Mucosa of rectum (tissue), 2 donors: ENCODE measurements at regions not wholly inside any gene's neighbourhood (a gene's known extent, or its start where the extent isn't known, plus 50 kb on each side); places are given as distances from the start of the nearest gene placed in this dataset.

Source experiments
- H3K27ac ChIP-seq, 2 donors: one replicate each; pipeline ENCODE4 v1.7.0; 2013; ENCODE audit warnings: inconsistent platforms in 2 of 2, low read depth in 2 of 2, low read length in 2 of 2
- H3K27me3 ChIP-seq, 2 donors: one replicate each; pipeline ENCODE4 v1.7.0; 2013; ENCODE audit warnings: low read length in 2 of 2; ENCODE audit not compliant: control insufficient read depth in 2 of 2, insufficient read depth in 2 of 2
- H3K36me3 ChIP-seq, 2 donors: one replicate each; pipeline ENCODE4 v1.7.0; 2013; ENCODE audit warnings: low read length in 2 of 2; ENCODE audit not compliant: control insufficient read depth in 2 of 2, insufficient read depth in 2 of 2
- H3K4me1 ChIP-seq, 2 donors: one replicate each; pipeline ENCODE4 v1.7.0; 2013; ENCODE audit warnings: low read length in 2 of 2, mild to moderate bottlenecking in 1 of 2; ENCODE audit not compliant: control insufficient read depth in 2 of 2, insufficient read depth in 2 of 2
- H3K4me3 ChIP-seq, 2 donors: one replicate each; pipeline ENCODE4 v1.7.0; 2013; ENCODE audit warnings: low read length in 2 of 2
- H3K9ac ChIP-seq, 2 donors: one replicate each; pipeline ENCODE4 v1.7.0; 2013; ENCODE audit warnings: low read length in 2 of 2, low read depth in 1 of 2, mild to moderate bottlenecking in 1 of 2
- H3K9me3 ChIP-seq, 2 donors: one replicate each; pipeline ENCODE4 v1.7.0; 2013; ENCODE audit warnings: low read length in 2 of 2; ENCODE audit not compliant: control insufficient read depth in 2 of 2
- donor health status: healthy.
- donor health status: Normal muscosa, but diverticular disease.

- H3K9ac ChIP-seq = no peak overlapping the region
- peak overlapping the region in 1 of 2 donors; percentile 48 for H3K4me3 ChIP-seq
- no peaks in the 10 kb centered on the region for H3K27me3 ChIP-seq
- H3K4me1 ChIP-seq = peaks cover 0 to 3% of the 10 kb centered on the region in 2 donors
- H3K36me3 ChIP-seq = no peaks in the 10 kb centered on the region
- no peak overlapping the region for H3K27ac ChIP-seq
- no peaks in the 10 kb centered on the region for H3K9me3 ChIP-seq
Observed at GRCh38 chr20:59428441-59429205, 128.2 kb downstream of the EDN3 start.

GRCh38 chr20:59429396-59429795 lies 129.0 kb downstream of the EDN3 start:
- Histone ChIP-seq H3K27me3 (no peaks in the 10 kb centered on the region), H3K4me1 (peaks cover 0 to 3% of the 10 kb centered on the region in 2 donors), H3K4me3 (peak overlapping the region; percentile 20 to 48), H3K27ac (no peak overlapping the region), H3K36me3 (no peaks in the 10 kb centered on the region), H3K9me3 (no peaks in the 10 kb centered on the region), H3K9ac (no peak overlapping the region)

DNA sequence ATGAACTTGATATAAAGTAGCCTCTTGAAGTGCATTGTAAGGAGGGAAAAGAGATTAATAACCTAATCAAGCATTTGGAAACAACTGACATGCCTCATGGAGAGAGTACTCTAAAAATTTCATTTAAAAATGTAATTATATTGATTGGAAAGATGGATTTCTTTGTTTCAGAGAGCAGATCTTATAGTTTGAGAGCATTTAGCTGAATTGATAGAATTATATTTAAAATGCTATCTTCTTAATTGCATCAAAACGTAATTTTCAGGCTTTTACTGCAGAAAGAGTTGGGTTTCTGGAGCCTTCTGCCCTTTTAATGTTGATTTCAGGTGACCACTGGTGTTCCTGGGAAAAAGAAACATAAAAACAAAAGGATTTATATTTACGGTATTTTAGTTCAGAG lies 130.6 kb downstream of the EDN3 start:
- Histone ChIP-seq H3K9ac (no peak overlapping the region), H3K4me1 (peaks cover 0 to 3% of the 10 kb centered on the region in 2 donors), H3K9me3 (no peaks in the 10 kb centered on the region), H3K36me3 (no peaks in the 10 kb centered on the region), H3K27me3 (no peaks in the 10 kb centered on the region), H3K4me3 (no peak overlapping the region), H3K27ac (no peak overlapping the region)

DNA sequence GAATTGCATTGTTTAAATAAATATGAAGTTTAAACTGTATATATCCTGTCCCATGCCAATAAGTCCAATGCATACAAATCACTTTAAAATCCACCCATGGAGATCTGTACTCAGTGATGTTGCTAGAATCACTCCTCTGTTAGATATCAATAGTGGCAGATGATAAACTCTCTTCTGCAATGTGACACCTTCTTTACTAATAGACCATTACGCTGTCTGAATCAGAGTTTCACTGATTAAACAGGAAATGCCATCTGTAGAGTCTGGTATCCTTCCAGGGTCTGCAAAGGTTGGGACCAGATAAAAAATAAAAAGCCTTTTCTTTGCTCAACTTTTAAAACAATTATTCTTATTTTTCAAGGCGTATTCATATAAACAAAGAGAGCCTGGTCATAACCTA lies 134.5 kb downstream of the EDN3 start:
- Histone ChIP-seq H3K27ac (no peak overlapping the region), H3K9me3 (no peaks in the 10 kb centered on the region), H3K4me3 (no peak overlapping the region), H3K4me1 (no peaks in the 10 kb centered on the region), H3K9ac (no peak overlapping the region), H3K27me3 (no peaks in the 10 kb centered on the region), H3K36me3 (no peaks in the 10 kb centered on the region)

DNA sequence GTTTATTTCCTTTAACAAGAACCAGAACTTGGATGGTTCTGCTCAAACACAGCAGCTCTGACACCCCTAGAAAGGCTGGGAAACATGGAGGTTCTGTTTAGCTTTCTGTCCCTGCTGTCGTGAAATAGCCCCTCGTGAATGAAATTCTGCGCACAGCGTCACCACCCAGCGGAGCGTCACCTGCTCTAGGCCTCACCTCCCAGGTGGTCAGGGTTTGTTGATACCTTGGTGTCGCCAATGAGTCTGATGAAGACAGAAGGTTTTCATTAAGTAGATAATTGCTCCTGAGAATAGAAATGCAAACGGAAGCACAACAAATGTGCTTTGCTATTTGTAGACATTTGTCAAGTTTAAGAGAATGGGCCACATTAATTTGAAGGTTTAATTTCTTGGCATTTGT lies 135.1 kb downstream of the EDN3 start:
- Histone ChIP-seq H3K4me1 (no peaks in the 10 kb centered on the region), H3K9ac (no peak overlapping the region), H3K4me3 (no peak overlapping the region), H3K27me3 (no peaks in the 10 kb centered on the region), H3K9me3 (no peaks in the 10 kb centered on the region), H3K27ac (no peak overlapping the region), H3K36me3 (no peaks in the 10 kb centered on the region)

DNA sequence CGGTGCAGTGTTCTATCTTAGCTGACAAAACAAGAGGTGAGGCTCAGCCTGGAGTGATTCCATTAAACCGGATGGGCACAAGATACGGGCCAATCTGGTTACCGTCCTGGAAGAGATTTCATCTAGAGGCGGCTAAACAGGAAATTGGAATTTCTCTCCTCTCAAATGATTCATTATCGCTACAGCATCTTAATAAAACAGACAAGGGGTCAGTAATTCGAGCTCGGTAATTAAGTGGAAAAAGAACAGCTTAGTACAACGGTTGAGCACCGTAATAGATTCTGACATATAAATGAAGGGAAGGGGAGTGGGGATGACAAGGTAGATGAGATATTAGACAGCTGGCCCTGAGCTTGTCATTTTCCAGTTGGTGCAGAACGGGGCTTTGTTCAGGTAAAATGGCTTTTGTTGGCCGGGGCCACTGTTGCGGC lies 137.2 kb downstream of the EDN3 start:
- Histone ChIP-seq H3K4me1 (no peaks in the 10 kb centered on the region), H3K9ac (no peak overlapping the region), H3K4me3 (no peak overlapping the region), H3K9me3 (no peaks in the 10 kb centered on the region), H3K27me3 (peaks cover 0 to 3% of the 10 kb centered on the region in 2 donors), H3K36me3 (no peaks in the 10 kb centered on the region), H3K27ac (no peak overlapping the region)

DNA sequence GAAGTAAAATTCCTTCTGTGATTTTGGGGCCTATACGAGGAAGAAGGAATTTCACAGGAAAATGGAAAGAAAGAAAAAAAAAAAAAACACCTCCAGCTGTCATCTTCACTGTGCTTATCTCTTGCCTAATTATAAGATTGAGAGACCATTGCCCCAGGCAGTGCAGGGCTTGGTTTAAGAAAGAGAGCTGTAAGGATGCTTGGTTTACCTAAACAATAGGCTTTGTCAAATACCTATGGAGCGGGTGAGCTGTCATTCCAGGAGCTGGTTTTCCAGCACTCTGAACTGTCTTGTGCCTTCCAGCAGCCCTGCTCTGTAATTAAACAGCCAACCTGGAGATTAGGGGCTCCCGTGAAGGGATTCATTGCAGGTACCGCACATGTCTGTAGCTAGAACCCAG lies 137.8 kb downstream of the EDN3 start:
- H3K4me1 ChIP-seq = no peaks in the 10 kb centered on the region
- peaks cover 0 to 3% of the 10 kb centered on the region in 2 donors for H3K27me3 ChIP-seq
- H3K9me3 ChIP-seq = no peaks in the 10 kb centered on the region
- no peak overlapping the region for H3K27ac ChIP-seq
- no peaks in the 10 kb centered on the region for H3K36me3 ChIP-seq
- no peak overlapping the region for H3K9ac ChIP-seq
- no peak overlapping the region for H3K4me3 ChIP-seq

DNA sequence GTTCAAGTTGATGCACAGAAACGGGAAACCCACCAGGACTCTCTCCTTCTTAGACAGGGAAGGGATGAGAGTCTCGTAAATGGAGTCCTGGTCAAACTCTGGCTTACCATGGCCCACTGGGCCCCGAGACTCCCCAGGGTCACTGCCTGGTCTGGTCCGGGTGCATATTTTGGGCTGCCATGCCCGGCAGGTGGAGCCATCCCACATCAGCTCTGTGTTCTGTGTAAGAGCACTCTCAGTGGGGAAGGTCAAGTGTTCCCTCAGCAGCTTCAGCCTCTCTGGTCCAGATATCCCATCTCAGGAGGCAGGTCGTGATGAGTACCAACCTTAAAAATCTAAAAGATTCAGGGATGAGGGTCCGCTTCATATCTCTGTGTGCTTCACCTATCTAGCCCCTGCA lies 138.8 kb downstream of the EDN3 start:
- H3K27me3 ChIP-seq = peaks cover 0 to 7% of the 10 kb centered on the region in 2 donors

DNA sequence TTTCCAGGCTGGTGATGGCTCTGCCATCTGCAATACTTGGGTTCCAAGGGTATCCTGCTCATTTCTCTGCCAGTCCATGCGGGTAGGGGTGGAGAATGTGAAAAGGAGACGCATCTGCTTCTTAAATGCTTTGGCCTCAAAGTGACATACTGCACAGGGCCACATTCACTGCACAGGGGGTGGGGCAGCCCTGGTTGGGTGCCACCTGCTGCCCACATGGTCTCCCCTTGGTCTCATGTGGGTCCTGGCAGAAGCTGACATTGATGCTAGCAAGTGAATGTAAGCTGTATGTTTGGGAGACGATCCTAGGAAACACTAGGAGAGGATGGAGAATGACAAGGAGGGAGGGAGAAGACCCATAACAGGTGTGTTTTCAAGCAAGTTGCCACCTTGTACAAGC lies 140.9 kb downstream of the EDN3 start:
- Histone ChIP-seq H3K36me3 (no peaks in the 10 kb centered on the region), H3K4me3 (no peak overlapping the region), H3K4me1 (no peaks in the 10 kb centered on the region), H3K9ac (no peak overlapping the region), H3K9me3 (no peaks in the 10 kb centered on the region), H3K27ac (no peak overlapping the region), H3K27me3 (peaks cover 2 to 14% of the 10 kb centered on the region in 2 donors)

More for the DNA sequence above, 138.8 kb downstream of the EDN3 start:
- no peaks in the 10 kb centered on the region for H3K9me3 ChIP-seq
- no peak overlapping the region for H3K27ac ChIP-seq
- H3K9ac ChIP-seq = no peak overlapping the region
- no peaks in the 10 kb centered on the region for H3K4me1 ChIP-seq
- no peaks in the 10 kb centered on the region for H3K36me3 ChIP-seq
- no peak overlapping the region for H3K4me3 ChIP-seq

DNA sequence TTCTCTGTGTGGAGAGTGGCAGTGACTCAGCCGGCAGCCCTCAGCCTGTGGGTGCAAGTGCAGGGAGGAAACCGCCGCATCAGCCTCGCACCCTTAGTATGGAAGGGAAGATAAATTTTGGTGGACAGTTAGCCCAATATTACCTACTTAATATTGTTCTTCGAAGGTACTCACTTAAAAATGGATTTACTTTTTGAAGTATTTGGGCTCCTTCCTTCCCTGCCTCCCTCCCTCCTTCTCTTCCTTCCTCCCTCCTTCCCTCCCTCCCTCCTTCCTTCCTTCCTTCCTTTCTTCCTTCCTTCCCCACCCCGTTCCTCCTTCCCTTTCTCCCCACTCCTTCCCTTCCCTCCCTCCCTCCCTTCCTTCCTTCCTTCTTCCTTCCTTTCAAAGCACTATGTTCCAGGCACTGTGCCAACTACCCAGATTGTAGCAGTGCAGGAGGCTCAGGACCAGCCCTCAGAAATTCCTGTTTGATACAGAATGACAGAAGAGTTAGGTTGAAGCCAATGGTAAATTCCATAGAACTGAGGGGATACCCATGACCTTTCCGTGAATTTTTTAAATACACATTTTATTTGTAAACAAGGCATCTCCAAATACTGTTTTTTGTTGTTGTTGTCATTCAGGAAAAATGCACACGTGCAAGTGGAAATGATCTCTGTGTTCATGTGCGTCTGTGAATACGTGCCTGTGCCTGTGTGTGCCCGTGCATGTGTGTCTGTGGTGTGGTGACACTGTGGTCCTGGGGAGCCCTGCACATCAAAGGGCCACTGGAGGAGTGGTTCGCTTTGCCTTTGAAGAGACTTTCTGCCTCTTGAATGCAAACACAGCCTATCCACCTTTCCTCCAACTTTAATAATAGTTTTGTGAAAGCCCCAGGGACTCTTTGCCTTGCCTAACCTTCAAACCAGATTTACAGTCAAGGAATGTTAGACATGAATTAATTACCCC lies 141.7 kb downstream of the EDN3 start:
- H3K4me1 ChIP-seq = no peaks in the 10 kb centered on the region
- H3K36me3 ChIP-seq = no peaks in the 10 kb centered on the region
- H3K27me3 ChIP-seq = peaks cover 2 to 16% of the 10 kb centered on the region in 2 donors
- H3K27ac ChIP-seq = no peak overlapping the region
- no peaks in the 10 kb centered on the region for H3K9me3 ChIP-seq
- no peak overlapping the region for H3K4me3 ChIP-seq
- H3K9ac ChIP-seq = no peak overlapping the region
